Naive thymus-derived CD4-positive, alpha-beta T cell (primary cell): ENCODE measurements at regions not wholly inside any gene's neighbourhood (a gene's known extent, or its start where the extent isn't known, plus 50 kb on each side); places are given as distances from the start of the nearest gene placed in this dataset.
A peak's percentile ranks its signal among the peaks of the same experiment; 100 is the strongest.

ENCODE experiments used
- ATAC-seq: fragments of 150-1000 bp; cut with Tn5 transposase; 2 replicates; pipeline ENCODE4 v1.10.0; 2021; ENCODE audit warnings: mild to moderate bottlenecking, moderate library complexity
- CTCF ChIA-PET: fragments of 350-600 bp; sonication (Branson Sonifier 250); formaldehyde crosslinking; loops from one replicate; lab custom pipeline; 2021; ENCODE audit warnings: antibody characterized with exemption; lab: Charles Lee
- POLR2A ChIA-PET: fragments of 350-600 bp; sonication (Branson Sonifier 250); formaldehyde crosslinking; loops from one replicate; lab custom pipeline; 2021; ENCODE audit warnings: antibody characterized with exemption, inconsistent platforms; lab: Charles Lee
- DNase-seq, 9 donors: peaks; one replicate each; pipeline versions ENCODE4 v3.0.0 to v3.0.0-alpha.2; 2020 to 2022; ENCODE audit warnings: mixed read lengths in 1 of 9
- H3K27ac ChIP-seq: one replicate; pipeline ENCODE4 v1.7.0; 2013; ENCODE audit warnings: mild to moderate bottlenecking, low read depth, low read length, moderate library complexity
- H3K27me3 ChIP-seq, 2 donors: one replicate each; pipeline ENCODE4 v1.7.0; 2013; ENCODE audit warnings: low read length in 2 of 2, mild to moderate bottlenecking in 2 of 2, moderate library complexity in 2 of 2; ENCODE audit not compliant: control insufficient read depth in 2 of 2, insufficient read depth in 2 of 2
- H3K36me3 ChIP-seq, 3 experiments: 1 replicate in 2 of 3; 2 replicates in 1 of 3; pipeline ENCODE4 v1.7.0; 2013; ENCODE audit warnings: low read length in 3 of 3, mild to moderate bottlenecking in 3 of 3, moderate library complexity in 1 of 3; ENCODE audit not compliant: insufficient read depth in 3 of 3, control insufficient read depth in 2 of 3
- H3K4me1 ChIP-seq, 2 donors: one replicate each; pipeline ENCODE4 v1.7.0; 2013; ENCODE audit warnings: low read length in 2 of 2, mild to moderate bottlenecking in 2 of 2, moderate library complexity in 1 of 2; ENCODE audit not compliant: control insufficient read depth in 2 of 2, insufficient read depth in 2 of 2
- H3K4me3 ChIP-seq: 2 replicates; pipeline ENCODE4 v1.7.0; 2013; ENCODE audit warnings: mild to moderate bottlenecking, low read length
- H3K9me3 ChIP-seq, 3 experiments: 1 replicate in 2 of 3; 2 replicates in 1 of 3; pipeline ENCODE4 v1.7.0; 2013; ENCODE audit warnings: low read length in 3 of 3; ENCODE audit not compliant: control insufficient read depth in 2 of 3
- H3K27ac Mint-ChIP-seq, 9 donors: one replicate each; pipeline ENCODE4 v1.8.0; 2020 to 2022; ENCODE audit warnings: mixed read lengths in 9 of 9, mild to moderate bottlenecking in 8 of 9, moderate library complexity in 5 of 9, inconsistent platforms in 2 of 9
- H3K27me3 Mint-ChIP-seq, 5 donors: one replicate each; pipeline ENCODE4 v1.8.0; 2021 to 2022; ENCODE audit warnings: mixed read lengths in 5 of 5, mild to moderate bottlenecking in 1 of 5
- H3K36me3 Mint-ChIP-seq, 5 donors: one replicate each; pipeline ENCODE4 v1.8.0; 2020 to 2022; ENCODE audit warnings: mixed read lengths in 5 of 5, mild to moderate bottlenecking in 3 of 5, inconsistent platforms in 1 of 5
- H3K4me1 Mint-ChIP-seq, 7 donors: one replicate each; pipeline ENCODE4 v1.8.0; 2020 to 2022; ENCODE audit warnings: mixed read lengths in 7 of 7, mild to moderate bottlenecking in 3 of 7, inconsistent platforms in 1 of 7
- H3K4me3 Mint-ChIP-seq, 10 donors: one replicate each; pipeline ENCODE4 v1.8.0; 2020 to 2022; ENCODE audit warnings: mild to moderate bottlenecking in 10 of 10, mixed read lengths in 10 of 10, moderate library complexity in 6 of 10, inconsistent platforms in 2 of 10
- H3K9me3 Mint-ChIP-seq, 11 donors: one replicate each; pipeline ENCODE4 v1.8.0; 2020 to 2022; ENCODE audit warnings: mixed read lengths in 11 of 11, mild to moderate bottlenecking in 4 of 11, inconsistent platforms in 1 of 11, moderate library complexity in 1 of 11
- intact Hi-C, 2 donors: fragments of 100-400 bp; cut with micrococcal nuclease; formaldehyde crosslinking; loops; one replicate each; pipeline ENCODE4 v1.15.1; 2023

GRCh38 chr5:97547999-97548738 lies 365.1 kb upstream of the RIOK2 start:
- peak overlapping the region in 1 of 10 donors; percentile 5 for H3K4me3 Mint-ChIP-seq
- DNase-seq (peak in 1 of 9 donors; percentile 7), ATAC-seq (peak; percentile 58)
- H3K9me3 ChIP-seq, result no peaks in the 10 kb centered on the region
- H3K27ac Mint-ChIP-seq, result peak overlapping the region in 6 of 9 donors; percentile 3 to 70 (median 42)
- H3K27ac ChIP-seq, result no peak overlapping the region
- peaks cover 0 to 4% (median 0%) of the 10 kb centered on the region in 5 donors for H3K27me3 Mint-ChIP-seq
- no peak overlapping the region for H3K4me3 ChIP-seq
- H3K36me3 ChIP-seq, result no peaks in the 10 kb centered on the region
- intact Hi-C loops, result loop anchor here in 1 of 2 donors (5.0 kb wide), 1 partner anchor 1224 kb away; the partner anchor contains the start of gene RGMB
- peaks cover 0 to 5% (median 0%) of the 10 kb centered on the region in 11 donors for H3K9me3 Mint-ChIP-seq
- ChIA-PET POLR2A (no interaction called here), CTCF (no interaction called here)
- peaks cover 0 to 44% (median 17%) of the 10 kb centered on the region in 7 donors for H3K4me1 Mint-ChIP-seq
- H3K4me1 ChIP-seq, result peaks cover 0 to 27% of the 10 kb centered on the region in 2 donors
- peaks cover 0 to 8% (median 0%) of the 10 kb centered on the region in 5 donors for H3K36me3 Mint-ChIP-seq
- H3K27me3 ChIP-seq, result no peaks in the 10 kb centered on the region

GRCh38 chr5:97548739-97549080 lies 365.7 kb upstream of the RIOK2 start:
- Histone ChIP-seq H3K27me3 (no peaks in the 10 kb centered on the region), H3K36me3 (no peaks in the 10 kb centered on the region), H3K4me3 (no peak overlapping the region), H3K4me1 (peaks cover 0 to 27% of the 10 kb centered on the region in 2 donors), H3K27ac (no peak overlapping the region), H3K9me3 (no peaks in the 10 kb centered on the region)
- CTCF ChIA-PET, result no interaction called here
- no peak for DNase-seq
- peaks cover 0 to 4% (median 0%) of the 10 kb centered on the region in 5 donors for H3K27me3 Mint-ChIP-seq
- peaks cover 0 to 44% (median 17%) of the 10 kb centered on the region in 7 donors for H3K4me1 Mint-ChIP-seq
- H3K27ac Mint-ChIP-seq, result peak overlapping the region in 6 of 9 donors; percentile 3 to 70 (median 42)
- H3K36me3 Mint-ChIP-seq, result peaks cover 0 to 8% (median 0%) of the 10 kb centered on the region in 5 donors
- no peak for ATAC-seq
- intact Hi-C loops, result loop anchor here in 1 of 2 donors (5.0 kb wide), 1 partner anchor 1224 kb away; the partner anchor contains the start of gene RGMB
- POLR2A ChIA-PET, result no interaction called here
- peaks cover 0 to 5% (median 0%) of the 10 kb centered on the region in 11 donors for H3K9me3 Mint-ChIP-seq
- peak overlapping the region in 1 of 10 donors; percentile 5 for H3K4me3 Mint-ChIP-seq

- Mint-ChIP-seq H3K9me3 (peaks cover 0 to 5% (median 0%) of the 10 kb centered on the region in 11 donors), H3K27ac (peak overlapping the region in 2 of 9 donors; percentile 18 to 42), H3K4me3 (no peak overlapping the region), H3K4me1 (peaks cover 0 to 44% (median 17%) of the 10 kb centered on the region in 7 donors), H3K27me3 (peaks cover 0 to 4% (median 0%) of the 10 kb centered on the region in 5 donors), H3K36me3 (peaks cover 0 to 8% (median 0%) of the 10 kb centered on the region in 5 donors)
- H3K36me3 ChIP-seq, result no peaks in the 10 kb centered on the region
- no peak overlapping the region for H3K4me3 ChIP-seq
- no peak overlapping the region for H3K27ac ChIP-seq
- ATAC-seq (no peak), DNase-seq (no peak)
- peaks cover 0 to 27% of the 10 kb centered on the region in 2 donors for H3K4me1 ChIP-seq
- ChIA-PET CTCF (interaction anchor here (1.2 kb wide), 1 partner anchor 15 kb away, joined by 3 read pairs; no protein-coding TSS in a partner anchor), POLR2A (no interaction called here)
- no peaks in the 10 kb centered on the region for H3K9me3 ChIP-seq
- no peaks in the 10 kb centered on the region for H3K27me3 ChIP-seq
- intact Hi-C loops, result loop anchor here in 1 of 2 donors (5.0 kb wide), 1 partner anchor 1223 kb away; the partner anchor contains the start of gene RGMB
Measured at GRCh38 chr5:97549496-97549895, 366.4 kb upstream of the RIOK2 start.

GRCh38 chr5:97550164-97550563 lies 367.1 kb upstream of the RIOK2 start:
- no peaks in the 10 kb centered on the region for H3K9me3 ChIP-seq
- ATAC-seq (no peak), DNase-seq (no peak)
- H3K4me1 Mint-ChIP-seq, result peaks cover 0 to 44% (median 17%) of the 10 kb centered on the region in 7 donors
- no peaks in the 10 kb centered on the region for H3K36me3 ChIP-seq
- ChIA-PET POLR2A (no interaction called here), CTCF (interaction anchor here (1.2 kb wide), 1 partner anchor 16 kb away, joined by 3 read pairs; no protein-coding TSS in a partner anchor)
- H3K4me3 ChIP-seq, result no peak overlapping the region
- no peaks in the 10 kb centered on the region for H3K27me3 Mint-ChIP-seq
- no peak overlapping the region for H3K27ac ChIP-seq
- H3K36me3 Mint-ChIP-seq, result peaks cover 0 to 8% (median 0%) of the 10 kb centered on the region in 5 donors
- H3K27ac Mint-ChIP-seq, result peak overlapping the region in 2 of 9 donors; percentile 18 to 42
- intact Hi-C loops, result no loop called here
- H3K27me3 ChIP-seq, result no peaks in the 10 kb centered on the region
- no peak overlapping the region for H3K4me3 Mint-ChIP-seq
- peaks cover 0 to 5% (median 0%) of the 10 kb centered on the region in 11 donors for H3K9me3 Mint-ChIP-seq
- peaks cover 0 to 27% of the 10 kb centered on the region in 2 donors for H3K4me1 ChIP-seq

GRCh38 chr5:97550818-97551217 lies 367.8 kb upstream of the RIOK2 start:
- Mint-ChIP-seq H3K36me3 (peaks cover 0 to 8% (median 0%) of the 10 kb centered on the region in 5 donors), H3K9me3 (peaks cover 0 to 5% (median 0%) of the 10 kb centered on the region in 11 donors), H3K27ac (peak overlapping the region in 1 of 9 donors; percentile 42), H3K4me3 (no peak overlapping the region), H3K4me1 (peaks cover 0 to 43% (median 12%) of the 10 kb centered on the region in 7 donors), H3K27me3 (no peaks in the 10 kb centered on the region)
- intact Hi-C loops, result no loop called here
- Histone ChIP-seq H3K27ac (no peak overlapping the region), H3K36me3 (no peaks in the 10 kb centered on the region), H3K27me3 (no peaks in the 10 kb centered on the region), H3K9me3 (no peaks in the 10 kb centered on the region), H3K4me3 (no peak overlapping the region), H3K4me1 (peaks cover 0 to 26% of the 10 kb centered on the region in 2 donors)
- ChIA-PET CTCF (interaction anchor here (1.2 kb wide), 1 partner anchor 17 kb away, joined by 3 read pairs; no protein-coding TSS in a partner anchor), POLR2A (no interaction called here)
- DNase-seq (no peak), ATAC-seq (no peak)

GRCh38 chr5:97553604-97554452 lies 370.8 kb upstream of the RIOK2 start:
- Mint-ChIP-seq H3K27me3 (peaks cover 0 to 5% (median 0%) of the 10 kb centered on the region in 5 donors), H3K4me3 (no peak overlapping the region), H3K4me1 (peaks cover 0 to 15% (median 5%) of the 10 kb centered on the region in 7 donors), H3K36me3 (no peaks in the 10 kb centered on the region), H3K9me3 (peaks cover 0 to 4% (median 0%) of the 10 kb centered on the region in 11 donors), H3K27ac (no peak overlapping the region)
- POLR2A ChIA-PET, result no interaction called here
- Histone ChIP-seq H3K27me3 (no peaks in the 10 kb centered on the region), H3K36me3 (no peaks in the 10 kb centered on the region), H3K4me3 (no peak overlapping the region), H3K9me3 (no peaks in the 10 kb centered on the region), H3K27ac (no peak overlapping the region), H3K4me1 (peaks cover 0 to 7% of the 10 kb centered on the region in 2 donors)
- CTCF ChIA-PET, result no interaction called here
- intact Hi-C loops, result no loop called here
- DNase-seq (no peak), ATAC-seq (no peak)
